ENCODE measurements at regions not wholly inside any gene's neighbourhood (a gene's known extent, or its start where the extent isn't known, plus 50 kb on each side); places are given as distances from the start of the nearest gene placed in this dataset.

- DNase-seq: no peak
These were observed 225.1 kb upstream of the MPPED2 start for GRCh38 chr11:30811226-30811755.

GRCh38 chr11:30810116-30810515, 224.0 kb upstream of the MPPED2 start:
- no peak for DNase-seq

DNA sequence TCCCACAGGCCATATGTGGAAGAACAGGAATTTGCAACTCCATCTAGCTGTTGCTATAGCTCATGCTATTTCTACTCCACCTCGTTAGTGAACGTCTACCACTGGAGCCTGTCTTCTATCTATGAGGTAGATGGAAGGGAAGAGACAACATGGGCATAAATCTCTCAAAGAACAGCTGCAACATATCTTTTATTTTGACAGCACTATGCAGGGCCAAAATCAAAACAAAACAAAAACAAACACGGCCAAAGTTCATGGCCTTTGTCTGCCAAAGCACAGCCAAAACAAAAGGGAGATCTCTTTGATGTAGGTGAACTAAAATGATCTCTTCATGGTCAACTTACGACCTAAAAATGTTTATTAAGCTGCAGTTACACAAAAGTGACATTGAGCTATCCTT, 215.2 kb upstream of the MPPED2 start:
- no peak for DNase-seq

DNA sequence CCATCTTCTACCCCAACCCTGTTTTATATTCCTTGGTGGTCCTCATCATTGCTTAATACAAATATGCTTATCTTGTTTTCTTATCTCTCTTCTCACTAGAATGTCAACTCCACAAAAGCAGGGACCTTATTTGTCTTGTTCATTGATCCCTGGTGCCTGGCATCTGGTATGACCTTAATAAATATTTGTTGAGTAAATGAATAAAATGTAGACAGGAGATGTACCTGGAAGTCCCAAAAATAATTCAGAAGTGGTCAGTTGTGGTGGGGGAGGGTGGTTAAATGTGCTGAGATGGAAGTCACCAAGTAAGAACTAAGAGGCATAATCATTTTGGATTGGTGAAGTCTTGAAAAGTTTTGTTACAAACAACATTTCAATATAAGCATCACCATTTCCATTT, 214.8 kb upstream of the MPPED2 start:
- no peak for DNase-seq

GRCh38 chr11:30798547-30799236, 212.5 kb upstream of the MPPED2 start:
- DNase-seq: no peak

GRCh38 chr11:30789270-30789669, 203.1 kb upstream of the MPPED2 start:
- DNase-seq: no peak

GRCh38 chr11:30788849-30789248, 202.7 kb upstream of the MPPED2 start:
- no peak for DNase-seq

DNA sequence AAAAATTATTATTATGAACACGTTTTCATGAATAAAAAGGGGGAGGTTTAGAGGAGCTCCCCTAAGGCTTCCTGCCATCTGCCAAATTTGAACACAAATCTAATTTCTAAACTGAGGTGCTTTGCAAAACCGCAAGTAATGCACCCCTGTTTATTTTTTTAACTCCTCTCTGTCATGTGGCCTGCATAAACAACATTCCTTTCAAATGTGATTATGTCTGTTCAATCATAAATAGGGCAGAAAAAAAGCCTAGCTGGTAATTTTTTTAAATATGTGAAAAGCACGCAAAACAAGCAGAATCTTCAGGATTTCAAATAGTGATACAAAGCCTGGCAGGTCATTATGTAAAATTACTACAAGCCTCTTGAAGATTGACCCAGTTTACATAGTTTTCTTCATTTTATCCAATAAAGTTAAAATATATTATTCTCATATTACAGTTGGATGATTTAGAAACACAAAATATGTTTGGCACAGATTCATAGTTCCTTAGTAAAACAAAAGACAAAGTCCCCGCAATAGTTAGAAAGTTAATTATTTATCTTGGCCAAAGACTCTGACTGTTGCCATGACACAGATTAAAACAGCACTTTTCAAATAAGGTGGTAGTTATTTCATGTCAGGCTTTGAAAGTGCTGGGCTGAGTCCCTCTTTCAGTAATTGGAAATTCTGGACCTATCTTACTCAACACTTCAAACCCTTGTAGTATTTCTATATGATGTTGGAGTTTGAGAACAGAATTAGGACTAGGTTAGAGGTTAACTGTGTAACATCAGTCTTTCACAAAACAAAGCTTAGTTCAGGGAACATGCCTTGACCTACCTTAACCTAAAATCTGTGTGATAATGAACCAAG, 200.3 kb upstream of the MPPED2 start:
- DNase-seq: no peak

DNA sequence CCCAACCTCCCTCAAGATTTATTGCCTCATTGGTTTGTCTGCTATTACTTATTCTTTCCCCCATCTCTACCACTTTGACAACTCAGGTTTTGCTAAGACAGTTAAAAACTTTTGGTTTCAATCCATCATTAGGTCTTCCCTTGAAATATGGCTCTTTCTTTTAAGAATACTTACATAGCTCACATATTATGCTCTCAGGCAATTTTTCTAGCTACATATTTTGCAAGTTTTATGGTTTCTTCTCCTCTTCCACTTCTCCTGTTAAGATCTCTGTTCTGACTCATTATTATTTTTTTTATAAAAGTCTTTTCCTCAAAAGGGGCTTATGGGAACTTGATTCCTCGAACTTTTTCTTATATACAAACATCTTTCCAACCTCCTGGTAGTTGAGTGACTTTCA, 192.4 kb upstream of the MPPED2 start:
- DNase-seq: no peak

- no peak for DNase-seq
These were observed 189.0 kb upstream of the MPPED2 start for GRCh38 chr11:30775233-30775522.

DNA sequence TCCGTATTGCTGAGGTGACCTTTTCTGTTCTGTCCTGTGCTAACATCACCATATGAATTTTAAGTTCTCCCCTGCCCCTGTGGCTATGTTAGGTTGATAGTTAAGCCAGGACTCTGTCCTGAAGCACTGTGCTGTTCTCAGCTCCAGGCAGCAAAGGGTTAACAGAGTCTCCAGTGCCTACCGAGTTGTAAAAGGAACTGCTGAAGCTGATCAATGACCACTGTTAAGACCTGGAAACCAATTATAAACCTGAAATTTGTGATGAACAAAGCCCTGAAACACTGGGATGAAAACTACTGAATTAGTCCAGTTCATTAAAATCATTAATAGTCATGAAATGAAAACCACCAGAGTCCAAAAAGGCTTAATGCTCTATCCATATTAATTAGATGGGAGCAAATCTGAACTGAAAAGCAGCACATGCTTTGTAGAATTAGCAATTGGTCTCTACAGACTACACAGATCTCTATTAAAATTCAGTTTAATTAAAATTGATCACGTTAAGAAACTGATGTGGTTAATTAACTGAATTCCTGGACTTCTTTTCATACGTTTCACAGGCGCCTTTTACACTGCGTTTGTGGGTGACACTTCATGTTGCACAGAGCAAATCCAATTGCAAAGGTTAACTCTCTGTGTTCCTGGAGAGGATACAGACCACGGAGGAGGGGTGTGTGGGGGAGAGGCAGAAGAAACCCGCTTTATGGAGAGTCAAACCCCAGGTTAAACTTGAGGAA, 188.5 kb upstream of the MPPED2 start:
- DNase-seq: no peak

GRCh38 chr11:30772908-30773307, 186.8 kb upstream of the MPPED2 start:
- no peak for DNase-seq

DNA sequence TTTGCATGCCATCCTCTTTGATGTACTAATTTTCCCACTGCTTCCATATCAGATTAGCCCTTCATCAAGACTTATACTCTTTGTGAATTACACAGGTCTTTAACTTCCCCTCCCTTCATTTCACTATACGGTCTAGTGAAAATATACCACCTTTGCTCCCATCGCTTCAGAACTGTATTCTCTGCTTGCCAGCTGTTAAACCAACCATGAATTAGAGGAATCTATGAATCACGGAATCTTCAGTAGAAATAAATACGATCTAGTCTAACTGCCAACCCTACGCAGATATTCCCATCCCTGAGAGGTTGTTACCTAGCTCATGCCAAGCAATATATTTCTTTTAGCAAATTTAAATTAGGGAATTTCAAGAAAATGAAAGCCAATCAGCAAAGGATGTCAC, 177.8 kb upstream of the MPPED2 start:
- no peak for DNase-seq

DNA sequence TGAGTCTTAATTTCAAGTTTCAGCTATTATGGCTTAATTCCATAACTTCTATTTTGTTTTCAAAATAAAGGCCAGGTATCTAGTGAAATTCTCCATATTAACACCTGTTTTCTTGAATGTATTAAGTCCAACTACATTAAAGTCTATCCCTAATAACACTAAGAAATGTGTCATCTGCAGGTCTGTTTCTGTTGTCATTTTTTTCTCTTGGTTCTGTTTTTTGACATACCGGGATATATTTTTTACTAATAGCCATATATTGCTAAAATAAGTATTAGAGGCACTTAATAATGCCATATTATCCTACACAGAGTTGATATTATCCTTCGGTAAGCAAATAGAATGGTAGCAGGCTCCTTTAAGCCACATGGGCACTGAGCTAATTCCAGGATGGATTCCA, 176.0 kb upstream of the MPPED2 start:
- DNase-seq: no peak

GRCh38 chr11:30760345-30760744, 174.2 kb upstream of the MPPED2 start:
- no peak for DNase-seq

DNA sequence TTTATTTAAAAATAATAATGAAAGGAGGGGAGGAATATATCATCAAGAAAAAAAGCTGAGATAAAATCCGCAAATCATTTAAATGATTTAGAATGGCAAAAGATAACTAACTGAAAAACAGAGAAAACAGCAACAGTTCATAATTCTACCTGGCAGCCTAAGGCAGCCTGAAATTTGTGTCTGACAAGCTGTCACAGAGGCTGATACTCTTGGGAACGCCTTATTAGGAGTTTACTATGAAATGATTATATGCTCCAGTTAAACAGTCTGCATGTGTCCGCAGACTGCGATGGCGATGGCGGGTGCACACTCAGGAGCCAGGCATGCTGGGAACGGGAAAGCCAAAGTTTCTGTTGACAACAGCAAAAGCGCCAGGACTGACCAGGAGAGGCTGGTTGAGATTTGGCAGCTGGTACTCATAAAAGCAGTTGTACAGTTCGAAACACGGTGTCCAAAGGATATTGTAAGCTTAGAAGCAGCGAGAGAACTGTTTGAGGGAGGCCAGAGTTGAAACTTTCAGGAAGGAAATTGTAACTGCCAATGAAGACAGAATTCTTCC, 172.9 kb upstream of the MPPED2 start:
- DNase-seq: no peak

DNA sequence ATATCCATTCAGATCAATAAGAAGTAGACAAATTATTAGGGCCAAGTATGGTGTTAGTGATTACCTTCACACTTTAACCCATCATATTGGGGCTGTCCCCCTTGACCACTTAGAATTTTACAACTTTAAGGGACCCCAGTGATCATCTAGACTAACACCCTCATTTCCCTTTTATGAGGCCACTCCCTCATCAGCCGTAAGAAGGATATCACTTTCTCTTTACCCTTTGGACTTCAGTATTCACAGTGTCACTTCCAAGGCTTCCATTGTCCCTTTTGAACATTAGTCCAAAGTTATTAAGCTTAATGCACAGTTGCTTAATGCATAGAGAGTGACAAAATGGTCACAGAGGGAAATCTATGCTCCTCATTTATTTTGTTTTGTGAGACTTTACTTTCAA, 172.4 kb upstream of the MPPED2 start:
- DNase-seq: no peak

GRCh38 chr11:30758012-30758411, 171.9 kb upstream of the MPPED2 start:
- DNase-seq: peak; percentile 44

- peak; percentile 44 for DNase-seq
These were observed 167.8 kb upstream of the MPPED2 start for GRCh38 chr11:30753994-30754393.

DNA sequence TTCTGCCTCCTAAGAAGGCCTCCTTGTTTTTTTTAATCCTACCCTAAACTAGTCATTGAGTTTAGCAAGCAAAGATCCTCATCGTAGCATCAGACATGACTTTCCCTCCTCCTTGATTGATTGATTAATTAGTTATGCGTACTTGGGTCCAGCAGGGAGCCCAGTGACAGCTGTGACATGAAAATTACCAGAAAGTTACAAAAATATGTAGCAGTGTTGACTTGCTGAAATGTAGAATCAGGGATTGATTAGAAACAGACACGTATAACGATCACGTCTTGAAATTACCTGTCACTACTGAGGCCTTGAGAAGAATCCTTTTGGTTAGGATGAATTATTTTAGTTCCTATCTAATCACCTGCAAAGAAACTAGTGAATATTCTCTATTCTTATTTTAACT, 167.4 kb upstream of the MPPED2 start:
- no peak for DNase-seq

GRCh38 chr11:30749268-30749667, 163.1 kb upstream of the MPPED2 start:
- DNase-seq: no peak

DNA sequence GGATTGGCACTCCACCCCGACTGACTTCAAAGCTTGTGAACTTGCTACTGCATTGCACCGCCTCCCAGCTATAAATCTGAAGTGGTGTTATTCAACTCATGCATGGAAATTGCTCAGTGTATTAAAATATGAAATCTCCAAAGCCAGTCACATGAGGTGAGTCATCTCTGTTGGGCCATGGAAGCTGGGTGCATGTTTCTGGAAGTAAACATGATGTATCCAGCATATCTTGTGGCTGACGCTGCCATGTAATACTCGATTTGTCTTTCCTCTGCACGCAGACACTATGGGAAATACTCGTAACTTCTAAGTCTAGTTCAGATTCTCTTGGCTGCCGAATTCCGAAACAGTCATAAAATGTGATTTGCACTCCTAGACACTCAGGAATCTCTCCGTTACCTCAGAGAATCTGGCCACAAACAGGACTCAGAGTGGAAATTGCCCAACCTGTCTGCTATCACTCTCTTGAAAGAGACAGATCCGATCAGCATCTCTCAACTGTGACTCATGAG, 154.9 kb upstream of the MPPED2 start:
- DNase-seq: no peak

DNA sequence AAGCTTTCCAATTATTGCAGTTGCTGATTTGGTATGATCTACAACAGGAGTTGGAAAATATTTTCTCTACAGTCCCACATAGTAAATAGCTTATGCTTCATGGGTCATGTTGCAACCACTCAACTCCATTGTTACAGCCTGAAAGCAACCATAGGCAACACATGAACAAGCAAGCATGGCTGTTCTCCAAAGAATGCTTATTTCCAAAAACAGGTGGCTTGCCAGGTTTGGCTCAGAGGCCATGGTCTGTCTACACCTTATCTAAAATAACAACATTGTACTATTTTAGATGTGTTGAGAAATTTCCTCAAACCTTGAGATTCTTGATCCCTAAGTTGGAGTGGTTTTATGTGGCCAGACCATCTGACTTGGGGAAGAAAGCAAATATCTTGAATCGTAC, 153.9 kb upstream of the MPPED2 start:
- DNase-seq: no peak

Data from hematopoietic multipotent progenitor cell treated with erythropoietin and hydrocortisone succinate and interleukin-3 and kit ligand, for 8 days (in vitro differentiated cells).